ENCODE measurements at regions not wholly inside any gene's neighbourhood (a gene's known extent, or its start where the extent isn't known, plus 50 kb on each side); places are given as distances from the start of the nearest gene placed in this dataset.

DNA sequence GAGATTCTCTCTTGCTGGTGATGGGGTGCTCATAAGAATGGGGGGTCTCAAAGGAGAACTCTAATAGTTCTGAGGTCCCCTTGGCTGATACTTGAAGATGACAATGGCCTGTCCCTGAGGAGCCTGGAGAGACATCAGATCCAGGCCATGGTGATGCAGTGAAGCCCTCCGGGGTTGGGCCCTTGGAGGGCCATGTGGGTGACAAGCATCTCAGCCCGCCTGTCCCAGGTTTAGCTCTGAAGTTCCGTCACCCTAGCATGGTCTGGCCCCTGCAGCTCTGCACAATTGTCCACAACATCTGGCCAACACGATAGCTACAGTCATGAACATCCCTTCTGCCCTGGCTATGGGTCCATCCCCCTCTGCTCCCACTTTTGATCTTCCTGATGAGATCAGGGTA, 202.8 kb upstream of the HS6ST1 start:
- DNase-seq (no peak), ATAC-seq (no peak)
- Histone ChIP-seq H3K27ac (no peak overlapping the region), H3K36me3 (no peaks in the 10 kb centered on the region), H3K9me3 (no peaks in the 10 kb centered on the region), H3K27me3 (no peaks in the 10 kb centered on the region), H3K4me1 (no peaks in the 10 kb centered on the region), H3K4me3 (no peak overlapping the region)
- no peak for TF ChIP-seq POLR2A (IDR thresholded peaks at IDR 0.05)
- TF ChIP-seq, protein P1, sequence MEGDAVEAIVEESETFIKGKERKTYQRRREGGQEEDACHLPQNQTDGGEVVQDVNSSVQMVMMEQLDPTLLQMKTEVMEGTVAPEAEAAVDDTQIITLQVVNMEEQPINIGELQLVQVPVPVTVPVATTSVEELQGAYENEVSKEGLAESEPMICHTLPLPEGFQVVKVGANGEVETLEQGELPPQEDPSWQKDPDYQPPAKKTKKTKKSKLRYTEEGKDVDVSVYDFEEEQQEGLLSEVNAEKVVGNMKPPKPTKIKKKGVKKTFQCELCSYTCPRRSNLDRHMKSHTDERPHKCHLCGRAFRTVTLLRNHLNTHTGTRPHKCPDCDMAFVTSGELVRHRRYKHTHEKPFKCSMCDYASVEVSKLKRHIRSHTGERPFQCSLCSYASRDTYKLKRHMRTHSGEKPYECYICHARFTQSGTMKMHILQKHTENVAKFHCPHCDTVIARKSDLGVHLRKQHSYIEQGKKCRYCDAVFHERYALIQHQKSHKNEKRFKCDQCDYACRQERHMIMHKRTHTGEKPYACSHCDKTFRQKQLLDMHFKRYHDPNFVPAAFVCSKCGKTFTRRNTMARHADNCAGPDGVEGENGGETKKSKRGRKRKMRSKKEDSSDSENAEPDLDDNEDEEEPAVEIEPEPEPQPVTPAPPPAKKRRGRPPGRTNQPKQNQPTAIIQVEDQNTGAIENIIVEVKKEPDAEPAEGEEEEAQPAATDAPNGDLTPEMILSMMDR (IDR thresholded peaks at IDR 0.05 in 4 of 5, conservative IDR thresholded peaks at IDR 0.05 in 1 of 5): no peak
- in situ Hi-C loops (cut with MboI; ENCODE audit: low sequenced_read_pairs in 4 of 4): no loop called here
- intact Hi-C loops (cut with DNase I; ENCODE audit: low total_unique reads): no loop called here

DNA sequence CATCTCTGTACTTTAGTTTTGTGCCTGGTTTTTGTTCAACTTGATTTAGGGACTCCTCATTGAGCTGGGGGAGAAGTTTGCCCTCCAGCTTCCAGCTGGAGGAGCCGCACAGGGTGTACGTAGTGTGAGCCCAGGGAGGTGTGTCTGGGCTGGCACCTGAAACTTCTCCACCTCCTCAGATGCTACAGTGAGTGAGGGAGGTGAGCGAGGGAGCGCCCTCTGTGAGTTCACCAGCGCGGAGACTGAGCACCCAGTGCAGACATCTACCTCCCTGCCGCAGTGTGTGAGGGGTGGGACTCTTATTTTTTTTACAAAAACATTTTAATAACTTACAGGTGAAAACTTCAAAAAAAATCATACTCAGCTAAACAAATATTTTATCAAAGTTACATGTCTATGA, 204.2 kb upstream of the HS6ST1 start:
- DNase-seq (no peak), ATAC-seq (no peak)
- intact Hi-C loops (cut with DNase I; ENCODE audit: low total_unique reads): no loop called here
- H3K4me3 ChIP-seq: no peak overlapping the region
- no peaks in the 10 kb centered on the region for H3K27me3 ChIP-seq
- TF ChIP-seq POLR2A (IDR thresholded peaks at IDR 0.05): no peak
- TF ChIP-seq, protein P1 (IDR thresholded peaks at IDR 0.05 in 4 of 5, conservative IDR thresholded peaks at IDR 0.05 in 1 of 5): no peak
- no peaks in the 10 kb centered on the region for H3K9me3 ChIP-seq
- H3K27ac ChIP-seq: no peak overlapping the region
- in situ Hi-C loops (cut with MboI; ENCODE audit: low sequenced_read_pairs in 4 of 4): no loop called here
- H3K36me3 ChIP-seq: no peaks in the 10 kb centered on the region
- H3K4me1 ChIP-seq: no peaks in the 10 kb centered on the region

DNA sequence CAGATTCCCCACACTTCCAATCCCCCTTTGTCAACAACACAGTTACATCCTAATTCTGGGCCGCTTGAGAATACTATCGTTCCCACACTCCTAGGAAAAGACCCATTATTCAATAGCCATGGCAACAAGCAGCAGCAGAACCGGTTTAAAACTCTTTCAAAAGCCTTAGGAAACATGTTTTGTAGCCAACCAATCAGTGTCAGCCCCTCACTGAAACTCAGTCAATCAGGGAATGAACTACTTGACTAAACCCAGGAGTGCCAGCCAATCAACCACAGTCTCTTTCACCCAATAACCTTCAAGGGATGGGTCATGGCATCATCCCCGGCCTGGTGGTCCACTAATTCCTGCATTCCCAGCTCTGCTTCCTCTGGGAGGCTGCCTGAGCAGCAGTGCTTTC, 204.8 kb upstream of the HS6ST1 start:
- Histone ChIP-seq H3K36me3 (no peaks in the 10 kb centered on the region), H3K4me3 (no peak overlapping the region), H3K27ac (no peak overlapping the region), H3K4me1 (no peaks in the 10 kb centered on the region), H3K9me3 (no peaks in the 10 kb centered on the region), H3K27me3 (no peaks in the 10 kb centered on the region)
- in situ Hi-C loops (cut with MboI; ENCODE audit: low sequenced_read_pairs in 4 of 4) (no loop called here), intact Hi-C loops (cut with DNase I; ENCODE audit: low total_unique reads) (no loop called here)
- ATAC-seq (no peak), DNase-seq (no peak)
- TF ChIP-seq POLR2A (IDR thresholded peaks at IDR 0.05): no peak
- TF ChIP-seq, protein P1 (IDR thresholded peaks at IDR 0.05 in 4 of 5, conservative IDR thresholded peaks at IDR 0.05 in 1 of 5): no peak

DNA sequence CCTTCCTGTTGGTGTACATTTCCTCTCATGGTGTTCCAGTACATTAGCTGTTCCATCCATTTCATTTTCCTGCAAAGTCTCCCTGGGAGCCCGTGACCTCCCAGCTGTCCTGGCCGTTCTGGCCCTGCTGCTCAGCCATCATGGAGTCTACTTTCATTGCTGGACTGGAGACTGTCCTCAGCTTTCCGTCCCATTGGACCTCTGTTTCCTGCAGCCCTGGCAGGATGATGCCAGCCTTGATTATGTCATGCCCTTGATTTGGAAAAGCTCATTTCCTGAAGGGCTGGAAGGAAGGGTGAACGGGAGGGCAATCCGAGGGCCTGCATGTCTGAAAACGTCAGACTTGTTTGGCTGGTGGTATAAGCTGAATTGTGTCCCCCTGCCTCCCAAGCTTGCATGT, 205.5 kb upstream of the HS6ST1 start:
- DNase-seq (no peak), ATAC-seq (no peak)
- H3K36me3 ChIP-seq: no peaks in the 10 kb centered on the region
- no peaks in the 10 kb centered on the region for H3K27me3 ChIP-seq
- intact Hi-C loops (cut with DNase I; ENCODE audit: low total_unique reads): no loop called here
- no peaks in the 10 kb centered on the region for H3K9me3 ChIP-seq
- no peak overlapping the region for H3K4me3 ChIP-seq
- no peak overlapping the region for H3K27ac ChIP-seq
- in situ Hi-C loops (cut with MboI; ENCODE audit: low sequenced_read_pairs in 4 of 4): no loop called here
- no peaks in the 10 kb centered on the region for H3K4me1 ChIP-seq
- TF ChIP-seq, protein P1 (IDR thresholded peaks at IDR 0.05 in 4 of 5, conservative IDR thresholded peaks at IDR 0.05 in 1 of 5): no peak
- no peak for TF ChIP-seq POLR2A (IDR thresholded peaks at IDR 0.05)

DNA sequence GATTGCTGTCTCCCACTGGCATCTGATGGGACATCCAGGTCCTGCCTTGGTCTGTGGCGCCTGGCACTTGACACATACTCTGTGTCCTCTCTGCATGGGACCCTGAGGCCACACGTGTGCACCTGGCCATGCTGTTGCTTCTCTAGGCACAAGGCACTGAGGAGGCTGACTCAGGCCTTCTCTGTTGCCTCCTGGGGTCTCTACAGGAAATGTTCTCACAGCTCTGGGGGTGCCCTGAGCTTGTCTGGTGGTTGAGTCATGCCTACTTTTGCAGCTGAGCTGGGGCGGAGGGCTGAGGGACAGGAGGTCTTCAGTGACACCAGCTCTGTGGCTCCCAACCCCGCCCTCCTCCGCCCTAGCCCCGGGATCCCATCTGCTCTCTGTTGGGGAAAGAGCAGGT, 207.0 kb upstream of the HS6ST1 start:
- ATAC-seq: no peak
- Histone ChIP-seq H3K4me1 (no peaks in the 10 kb centered on the region), H3K36me3 (no peaks in the 10 kb centered on the region), H3K4me3 (no peak overlapping the region), H3K27ac (no peak overlapping the region), H3K27me3 (no peaks in the 10 kb centered on the region), H3K9me3 (no peaks in the 10 kb centered on the region)
- TF ChIP-seq POLR2A (IDR thresholded peaks at IDR 0.05): no peak
- TF ChIP-seq, protein P1 (IDR thresholded peaks at IDR 0.05 in 4 of 5, conservative IDR thresholded peaks at IDR 0.05 in 1 of 5): no peak
- no peak for DNase-seq
- intact Hi-C loops (cut with DNase I; ENCODE audit: low total_unique reads): no loop called here
- in situ Hi-C loops (cut with MboI; ENCODE audit: low sequenced_read_pairs in 4 of 4): no loop called here
